Sigmoid colon (tissue), 3 donors: ENCODE measurements at regions not wholly inside any gene's neighbourhood (a gene's known extent, or its start where the extent isn't known, plus 50 kb on each side); places are given as distances from the start of the nearest gene placed in this dataset.

Experiments used
- CTCF ChIP-seq, 4 experiments: fragments of 450-650 bp in 3 of 4; fragments of 200-600 bp in 1 of 4; IDR thresholded peaks; one replicate each; pipeline ENCODE4 v1.5.1; 2016 to 2019; ENCODE audit warnings: antibody characterized with exemption in 4 of 4, mild to moderate bottlenecking in 3 of 4, moderate library complexity in 2 of 4
- POLR2A ChIP-seq, 2 donors: fragments of 450-650 bp; IDR thresholded peaks; one replicate each; pipeline ENCODE4 v1.6.1; 2016; ENCODE audit warnings: antibody characterized with exemption in 2 of 2, mild to moderate bottlenecking in 2 of 2, moderate library complexity in 2 of 2

GRCh38 chr7:32393861-32394260 lies 96.3 kb downstream of the LSM5 start:
- TF ChIP-seq POLR2A (IDR thresholded peaks at IDR 0.05) = no peak
- no peak for TF ChIP-seq CTCF (IDR thresholded peaks at IDR 0.05)
